ELR (cell line): ENCODE measurements at regions not wholly inside any gene's neighbourhood (a gene's known extent, or its start where the extent isn't known, plus 50 kb on each side); places are given as distances from the start of the nearest gene placed in this dataset.
"Not testable (repeated sequence)": the region's sequence is repeated elsewhere in the genome, so short reads cannot be mapped to it uniquely, and the experiment has no call there.

Experiments used
- DNase-seq: peaks from one replicate; pipeline ENCODE4 v3.0.0-alpha.2; 2015; ENCODE audit warnings: low read depth

DNA sequence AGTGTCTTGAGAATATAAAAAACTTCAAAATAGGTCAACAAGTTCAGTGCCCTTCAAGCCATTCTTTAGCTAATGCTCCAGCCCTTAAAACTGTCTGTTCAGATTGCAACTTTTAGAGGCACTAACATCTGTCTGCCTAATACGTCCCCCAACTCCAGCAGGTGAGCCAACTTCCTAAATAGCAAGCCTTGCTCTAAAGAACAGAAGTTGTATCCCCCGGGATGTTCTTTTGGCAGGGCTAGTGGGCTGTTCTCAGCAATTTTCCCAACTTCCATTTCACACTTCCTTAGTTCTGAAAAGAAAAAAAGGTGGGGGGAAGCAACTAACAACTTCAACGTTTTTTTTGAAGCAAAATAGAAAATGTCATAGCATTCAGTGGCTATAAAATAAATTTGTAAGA is 290.0 kb upstream of the PTCHD4 start:
- no peak for DNase-seq

- no peak for DNase-seq
These were observed 286.9 kb upstream of the PTCHD4 start for GRCh38 chr6:48397887-48398286.

- DNase-seq = no peak
These were observed 278.4 kb upstream of the PTCHD4 start for GRCh38 chr6:48389146-48390043.

- DNase-seq = no peak
These were observed 277.0 kb upstream of the PTCHD4 start for GRCh38 chr6:48388044-48388443.

DNA sequence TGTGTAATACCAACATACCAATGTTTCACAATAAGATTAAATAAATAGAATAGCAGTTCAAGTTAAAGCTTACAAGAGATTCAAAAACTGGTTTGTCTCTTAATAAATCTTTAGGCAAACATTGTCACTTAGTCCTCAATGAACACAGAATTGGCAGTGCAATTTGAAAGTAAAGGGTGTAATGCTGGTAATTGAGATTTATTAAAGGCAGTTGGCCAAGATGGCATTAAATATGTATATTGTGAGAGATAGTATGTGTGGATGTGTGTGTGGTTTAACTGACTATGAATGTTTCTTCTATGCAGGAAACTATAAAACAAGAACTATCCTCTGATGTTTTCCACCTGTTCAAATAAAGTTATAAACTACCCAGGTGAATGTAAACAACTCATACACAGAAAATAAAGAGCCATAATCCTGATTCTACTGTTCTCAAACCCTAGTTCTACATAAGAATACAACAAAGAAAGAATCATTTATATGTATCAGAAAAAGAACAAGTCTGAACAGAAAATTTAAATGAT is 267.9 kb upstream of the PTCHD4 start:
- DNase-seq = no peak

DNA sequence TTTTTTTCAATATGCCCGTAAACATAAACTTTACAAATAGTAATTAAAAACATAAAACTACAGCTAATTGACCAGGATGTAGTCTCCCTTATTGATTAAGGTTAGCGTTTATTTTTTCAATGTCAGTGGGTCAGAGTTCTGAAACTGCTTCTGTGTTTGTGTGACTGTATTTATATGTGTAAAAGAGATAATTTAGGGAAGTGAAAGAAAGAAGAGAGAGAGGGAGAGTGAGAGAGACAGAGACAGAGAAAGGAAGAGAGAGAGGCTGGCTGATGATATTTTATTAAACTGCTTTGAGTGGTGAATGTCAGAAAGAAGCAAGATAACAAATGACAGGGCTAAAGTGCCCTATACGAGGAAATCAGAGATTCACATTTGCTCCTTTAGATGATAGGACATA is 266.1 kb upstream of the PTCHD4 start:
- DNase-seq = no peak

GRCh38 chr6:48371226-48371625 is 260.2 kb upstream of the PTCHD4 start:
- not testable (repeated sequence) for DNase-seq

GRCh38 chr6:48369100-48369499 is 258.1 kb upstream of the PTCHD4 start:
- DNase-seq = no peak

DNA sequence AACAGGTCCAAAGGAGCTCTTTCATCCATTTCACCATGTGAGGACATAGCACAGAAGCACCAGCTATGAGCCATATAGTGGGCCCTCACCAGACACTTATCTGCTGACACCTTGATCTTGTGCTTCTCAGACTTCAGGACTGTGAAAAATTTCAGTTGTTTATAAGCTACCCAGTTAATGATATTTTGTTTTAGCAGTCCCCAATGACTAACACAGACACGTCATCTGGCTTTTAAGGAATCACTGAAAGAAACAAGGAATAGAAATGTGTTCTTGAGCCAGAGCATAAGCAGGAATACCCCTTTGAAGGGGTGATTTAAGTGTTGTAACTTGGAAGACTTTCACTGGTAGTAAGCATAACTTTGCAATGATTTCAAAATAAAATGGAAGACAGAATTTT is 214.7 kb upstream of the PTCHD4 start:
- DNase-seq = peak; percentile 73

GRCh38 chr6:48318670-48319069 is 207.7 kb upstream of the PTCHD4 start:
- DNase-seq = peak; percentile 81

DNA sequence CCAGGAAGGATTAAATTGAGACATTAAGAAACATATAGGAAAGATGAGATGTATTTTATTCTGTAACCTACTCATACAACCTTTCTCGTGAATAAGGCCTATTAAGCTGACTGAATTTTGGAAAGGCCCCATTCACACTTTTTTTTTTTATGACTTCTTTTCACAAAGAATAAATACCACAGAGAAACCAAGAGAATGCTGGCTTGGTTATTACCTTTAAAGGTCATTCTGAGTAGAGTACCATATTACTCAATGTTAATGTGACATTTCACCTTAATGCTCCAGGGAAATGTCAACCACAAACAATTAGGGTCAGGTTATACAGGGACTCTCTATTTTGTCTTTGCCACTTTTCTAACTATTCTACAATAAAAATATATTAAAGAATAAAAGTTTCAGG is 204.9 kb upstream of the PTCHD4 start:
- no peak for DNase-seq

DNA sequence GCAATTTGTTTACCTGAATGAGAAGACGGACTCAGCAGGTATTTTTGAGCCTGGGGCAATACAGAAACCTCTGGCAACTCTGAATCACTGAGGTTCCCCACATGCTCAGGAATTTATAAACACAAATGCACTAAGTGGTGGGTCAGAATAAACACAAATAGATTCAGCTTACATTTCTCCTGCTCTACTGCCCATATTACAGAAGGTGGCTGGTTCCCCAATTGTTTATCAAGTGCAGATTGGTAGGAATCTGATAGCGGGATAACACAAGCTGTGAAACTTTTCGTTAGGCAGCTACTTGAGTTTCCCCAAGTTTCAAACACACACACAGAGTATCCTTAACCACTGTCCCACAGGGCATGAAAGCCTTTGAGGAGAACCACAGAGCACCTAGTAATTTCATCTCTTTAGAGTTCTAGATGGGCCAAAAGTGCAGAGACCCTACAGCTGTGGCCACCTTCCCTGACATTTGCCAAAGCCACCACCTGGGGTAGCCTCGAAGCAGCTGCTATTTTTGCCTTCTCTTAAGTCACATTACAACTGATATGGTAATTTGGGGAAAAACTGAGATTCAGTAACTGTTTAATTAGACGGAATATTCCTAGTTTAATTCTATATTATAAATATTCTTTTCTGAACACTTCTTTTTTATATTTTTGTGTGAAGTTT is 204.2 kb upstream of the PTCHD4 start:
- peak; percentile 19 for DNase-seq

DNA sequence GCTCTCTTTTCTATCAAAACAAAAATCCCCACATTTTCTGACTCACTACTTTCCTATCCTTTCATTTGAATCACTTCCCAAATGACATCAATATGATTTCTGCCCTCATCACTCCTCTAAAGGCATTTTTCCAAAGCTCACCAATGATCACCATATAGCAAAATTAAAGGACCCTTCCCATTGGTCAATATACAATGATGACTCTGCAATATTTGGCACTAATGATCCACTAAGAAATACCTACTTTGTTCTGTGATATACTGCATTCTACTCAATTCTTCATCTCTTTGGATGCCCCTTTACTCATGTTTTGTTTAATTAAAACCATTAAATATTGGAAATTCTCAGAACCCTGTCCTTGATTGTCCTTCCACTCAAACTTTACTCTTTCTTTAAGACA is 200.3 kb upstream of the PTCHD4 start:
- DNase-seq = no peak

DNA sequence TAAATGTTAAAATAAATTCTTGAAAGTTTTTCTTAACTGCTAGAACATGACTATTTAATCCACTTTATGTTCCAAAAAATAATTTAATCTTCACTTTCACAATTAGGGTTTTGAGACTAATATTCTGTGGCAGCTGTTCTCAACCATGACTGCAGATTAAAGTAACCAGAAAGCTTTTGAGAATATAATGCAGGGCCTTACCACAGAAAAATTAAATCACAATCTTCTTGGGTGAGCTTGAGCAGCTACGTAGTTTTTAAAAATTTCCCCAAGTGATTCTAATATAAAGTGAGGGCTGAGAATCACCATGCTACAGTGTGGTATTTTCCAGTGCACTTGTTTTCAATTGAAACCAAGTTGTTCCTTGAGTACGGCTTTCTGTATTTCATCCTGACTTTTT is 196.6 kb upstream of the PTCHD4 start:
- DNase-seq = no peak

- DNase-seq = no peak
These were observed 179.6 kb upstream of the PTCHD4 start for GRCh38 chr6:48290595-48290994.

DNA sequence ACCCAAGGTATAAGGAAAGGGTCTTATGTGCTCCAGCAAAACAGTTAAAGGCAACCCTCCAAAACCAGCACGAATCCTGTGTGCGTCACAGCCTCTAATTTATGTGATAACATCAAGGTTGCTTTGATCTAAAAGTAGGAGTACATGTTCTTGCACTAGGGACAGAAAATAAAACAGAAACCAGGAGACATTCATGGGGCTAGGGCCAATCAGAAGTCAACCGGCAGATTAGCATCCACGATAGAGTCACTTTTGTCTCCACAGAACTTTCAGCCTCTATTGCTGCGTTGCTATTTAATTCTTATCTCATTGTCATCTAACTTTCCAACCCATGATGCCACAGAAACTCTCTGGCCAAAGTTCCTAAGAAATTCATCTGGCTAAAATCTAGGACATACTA is 178.8 kb upstream of the PTCHD4 start:
- DNase-seq = no peak

GRCh38 chr6:48281217-48281616 is 170.2 kb upstream of the PTCHD4 start:
- DNase-seq = no peak

GRCh38 chr6:48280035-48280620 is 169.1 kb upstream of the PTCHD4 start:
- no peak for DNase-seq

GRCh38 chr6:48278261-48278660 is 167.3 kb upstream of the PTCHD4 start:
- DNase-seq = no peak

- no peak for DNase-seq
These were observed 161.5 kb upstream of the PTCHD4 start for GRCh38 chr6:48272518-48272917.

DNA sequence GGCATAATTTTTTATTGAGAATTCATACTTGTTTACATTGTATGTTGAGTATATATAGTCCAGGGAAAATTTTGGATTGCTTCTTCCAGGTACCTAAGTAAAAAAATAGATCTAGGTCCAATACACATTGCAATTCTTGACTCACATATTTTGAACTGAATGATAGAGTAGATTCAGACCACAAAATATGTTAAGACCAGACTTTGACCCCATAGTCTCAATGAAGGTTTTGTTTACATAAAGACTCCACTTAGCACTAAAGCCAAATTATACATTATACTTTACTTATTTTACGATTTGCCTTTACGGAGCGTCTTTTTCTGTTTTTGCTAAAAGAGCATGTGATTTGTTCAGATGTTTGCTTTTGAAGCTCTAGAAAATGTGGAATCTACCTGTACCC is 144.1 kb upstream of the PTCHD4 start:
- no peak for DNase-seq

DNA sequence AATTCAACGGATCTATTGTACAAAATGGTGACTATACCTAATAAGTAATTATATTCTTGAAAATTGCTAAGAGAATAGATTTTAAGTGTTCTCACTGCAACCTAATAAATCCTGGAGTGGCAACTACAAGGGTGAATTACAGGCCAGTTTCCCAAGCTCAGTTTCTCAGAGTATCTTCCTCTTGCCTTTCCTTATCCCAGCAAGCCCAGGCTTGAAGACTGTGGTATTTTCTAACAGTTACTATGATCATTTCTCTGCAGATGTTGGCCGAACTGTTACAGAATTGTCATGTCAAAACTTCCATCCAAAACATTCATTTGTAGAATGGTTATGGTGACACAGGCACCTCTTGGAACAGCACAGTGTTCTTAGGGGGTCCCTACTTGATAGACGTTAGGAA is 138.1 kb upstream of the PTCHD4 start:
- DNase-seq = no peak

GRCh38 chr6:48243071-48243470 is 132.1 kb upstream of the PTCHD4 start:
- DNase-seq = no peak
